Endothelial cell of umbilical vein (primary cell): ENCODE measurements at regions not wholly inside any gene's neighbourhood (a gene's known extent, or its start where the extent isn't known, plus 50 kb on each side); places are given as distances from the start of the nearest gene placed in this dataset.

ENCODE experiments used
- BruUV-seq: library from RNA; stranded (reverse); fragments of 400-500 nt; replicated peaks from 2 replicates; lab custom pipeline; 2021; lab: Mats Ljungman, UMichigan
- CTCF ChIA-PET: fragments of 300-600, 350-600 bp; sonication (Branson Sonifier 250); formaldehyde crosslinking; loops from one replicate; lab custom pipeline; 2021; ENCODE audit warnings: antibody characterized with exemption, inconsistent platforms; lab: Charles Lee
- POLR2A ChIA-PET: fragments of 300-600, 350-600 bp; sonication (Branson Sonifier 250); formaldehyde crosslinking; loops from one replicate; lab custom pipeline; 2021; ENCODE audit warnings: antibody characterized with exemption, inconsistent platforms; lab: Charles Lee
- DNase-seq: peaks from one replicate; pipeline ENCODE4 v3.0.0-alpha.2; 2011; ENCODE audit warnings: low read depth, low spot score
- FAIRE-seq: peaks from 2 replicates; lab custom pipeline; 2011; peaks lifted over from hg19 to GRCh38; lab: Jason Lieb, UNC
- H2AFZ ChIP-seq: 2 replicates; pipeline ENCODE4 v1.6.0; 2012; ENCODE audit warnings: low read depth, low read length, control low read depth, inconsistent platforms
- H3K27ac ChIP-seq: 2 replicates; pipeline ENCODE4 v1.5.1; 2011; ENCODE audit warnings: low read depth, mild to moderate bottlenecking, control low read depth, low read length, moderate library complexity; ENCODE audit not compliant: insufficient read depth
- H3K27me3 ChIP-seq, 2 experiments: 2 replicates each; pipeline versions ENCODE4 v1.6.0 to v1.6.1; 2011; ENCODE audit warnings: low read length in 2 of 2, mixed read lengths in 1 of 2; ENCODE audit not compliant: control insufficient read depth in 2 of 2, insufficient read depth in 2 of 2
- H3K36me3 ChIP-seq, 2 experiments: 2 replicates in 1 of 2; 3 replicates in 1 of 2; pipeline ENCODE4 v1.5.1; 2011; ENCODE audit warnings: low read length in 2 of 2, mild to moderate bottlenecking in 1 of 2, moderate library complexity in 1 of 2; ENCODE audit not compliant: control insufficient read depth in 2 of 2, insufficient read depth in 2 of 2; ENCODE audit errors: extremely low read depth in 1 of 2
- H3K4me1 ChIP-seq: 3 replicates; pipeline ENCODE4 v1.5.1; 2011; ENCODE audit warnings: mild to moderate bottlenecking, low read length; ENCODE audit not compliant: control insufficient read depth, insufficient read depth; ENCODE audit errors: extremely low read depth
- H3K4me2 ChIP-seq: 2 replicates; pipeline ENCODE4 v1.6.1; 2011; ENCODE audit warnings: low read length, control low read depth, mixed read lengths; ENCODE audit not compliant: insufficient read depth
- H3K4me3 ChIP-seq, 3 experiments: fragments of 200-600 bp in 1 of 3; sonication (generic), shearing (Covaris generic) in 1 of 3; replicated peaks in 1 of 3; 2 replicates each; pipeline ENCODE4 v1.5.1; 2011 to 2016; ENCODE audit warnings: control low read depth in 3 of 3, low read length in 3 of 3, mild to moderate bottlenecking in 2 of 3, inconsistent platforms in 1 of 3, low read depth in 1 of 3, moderate library complexity in 1 of 3; ENCODE audit not compliant: insufficient read depth in 1 of 3
- H3K79me2 ChIP-seq: 2 replicates; pipeline ENCODE4 v1.6.0; 2012; ENCODE audit warnings: low read length, inconsistent platforms; ENCODE audit not compliant: control insufficient read depth, insufficient read depth
- H3K9ac ChIP-seq: replicated peaks from 2 replicates; pipeline ENCODE3; 2011; ENCODE audit warnings: low read length, control low read depth; ENCODE audit not compliant: insufficient read depth; ENCODE audit errors: extremely low read depth
- H3K9me1 ChIP-seq: replicated peaks from 3 replicates; pipeline ENCODE4 v1.6.0; 2011; ENCODE audit warnings: mild to moderate bottlenecking, low read length; ENCODE audit not compliant: control insufficient read depth, insufficient read depth; ENCODE audit errors: extremely low read depth
- H3K9me3 ChIP-seq: replicated peaks from 2 replicates; pipeline ENCODE4 v1.5.1; 2012; ENCODE audit warnings: low read length, inconsistent platforms; ENCODE audit not compliant: control insufficient read depth, insufficient read depth
- H4K20me1 ChIP-seq: replicated peaks from 2 replicates; pipeline ENCODE3; 2011; ENCODE audit warnings: mild to moderate bottlenecking, low read length; ENCODE audit not compliant: control insufficient read depth, insufficient read depth; ENCODE audit errors: extremely low read depth
- EZH2 ChIP-seq: IDR thresholded peaks from 2 replicates; pipeline ENCODE4 v1.6.1; 2012; ENCODE audit warnings: borderline replicate concordance, low read depth, mild to moderate bottlenecking, moderate library complexity, low read length, inconsistent platforms; ENCODE audit not compliant: severe bottlenecking
- FOS ChIP-seq: IDR thresholded peaks from 2 replicates; pipeline ENCODE4 v1.6.1; 2011; ENCODE audit warnings: mild to moderate bottlenecking, low read length, moderate library complexity, borderline replicate concordance; ENCODE audit not compliant: insufficient read depth
- GATA2 ChIP-seq: IDR thresholded peaks from 2 replicates; pipeline ENCODE4 v1.7.0; 2011; ENCODE audit warnings: low read depth, mild to moderate bottlenecking, moderate library complexity, mixed read lengths, low read length; ENCODE audit not compliant: insufficient read length, insufficient read depth
- JUN ChIP-seq: IDR thresholded peaks from 2 replicates; pipeline ENCODE4 v1.6.1; 2011; ENCODE audit warnings: borderline replicate concordance, low read depth; ENCODE audit not compliant: insufficient read length, insufficient read depth
- MYC ChIP-seq: IDR thresholded peaks from one replicate; pipeline ENCODE4 v1.6.1; 2011; ENCODE audit warnings: mild to moderate bottlenecking, low read depth, low read length
- POLR2A ChIP-seq: IDR thresholded peaks from 2 replicates; pipeline ENCODE4 v1.6.1; 2012; ENCODE audit warnings: low read depth, mild to moderate bottlenecking, control low read depth, low read length
- POLR2AphosphoS5 ChIP-seq: IDR thresholded peaks from 2 replicates; pipeline ENCODE4 v1.6.1; 2012; ENCODE audit warnings: low read depth, mild to moderate bottlenecking, control low read depth, low read length, moderate library complexity; ENCODE audit not compliant: insufficient read depth
- dilution Hi-C: fragments of 300-500 bp; cut with MboI; formaldehyde crosslinking; loops from one replicate; pipeline ENCODE4 v1.15.0; 2019; ENCODE audit warnings: low sequenced_read_pairs; ENCODE audit not compliant: extremely low pct_ligation_motif_present
- intact Hi-C: fragments of 100-400 bp; cut with micrococcal nuclease; formaldehyde crosslinking; loops from one replicate; pipeline ENCODE4 v1.10.0; 2022
- TF ChIP-seq, protein P1 (sequence below): IDR thresholded peaks from 2 replicates; pipeline ENCODE4 v1.6.1; 2011; ENCODE audit not compliant: insufficient read depth, insufficient read length
- TF ChIP-seq, protein P2 (sequence below), 2 donors: IDR thresholded peaks; 1 replicate in 1 of 2; 2 replicates in 1 of 2; pipeline ENCODE4 v1.5.1; 2011; ENCODE audit warnings: low read length in 2 of 2, mild to moderate bottlenecking in 2 of 2, moderate library complexity in 2 of 2, control low read depth in 1 of 2, inconsistent platforms in 1 of 2, low read depth in 1 of 2; ENCODE audit not compliant: insufficient read depth in 1 of 2; ENCODE audit errors: extremely low read depth in 1 of 2

- ChIA-PET CTCF (no interaction called here), POLR2A (no interaction called here)
Measured at GRCh38 chr2:34372967-34373366, 773.9 kb upstream of the FAM98A start.

More at GRCh38 chr2:34372967-34373366, 773.9 kb upstream of the FAM98A start:
- TF ChIP-seq POLR2A (no peak), EZH2 (no peak), MYC (no peak), POLR2AphosphoS5 (no peak), JUN (no peak), FOS (no peak), GATA2 (no peak)
- TF ChIP-seq, protein P1, sequence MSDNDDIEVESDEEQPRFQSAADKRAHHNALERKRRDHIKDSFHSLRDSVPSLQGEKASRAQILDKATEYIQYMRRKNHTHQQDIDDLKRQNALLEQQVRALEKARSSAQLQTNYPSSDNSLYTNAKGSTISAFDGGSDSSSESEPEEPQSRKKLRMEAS, result no peak
- TF ChIP-seq, protein P2, sequence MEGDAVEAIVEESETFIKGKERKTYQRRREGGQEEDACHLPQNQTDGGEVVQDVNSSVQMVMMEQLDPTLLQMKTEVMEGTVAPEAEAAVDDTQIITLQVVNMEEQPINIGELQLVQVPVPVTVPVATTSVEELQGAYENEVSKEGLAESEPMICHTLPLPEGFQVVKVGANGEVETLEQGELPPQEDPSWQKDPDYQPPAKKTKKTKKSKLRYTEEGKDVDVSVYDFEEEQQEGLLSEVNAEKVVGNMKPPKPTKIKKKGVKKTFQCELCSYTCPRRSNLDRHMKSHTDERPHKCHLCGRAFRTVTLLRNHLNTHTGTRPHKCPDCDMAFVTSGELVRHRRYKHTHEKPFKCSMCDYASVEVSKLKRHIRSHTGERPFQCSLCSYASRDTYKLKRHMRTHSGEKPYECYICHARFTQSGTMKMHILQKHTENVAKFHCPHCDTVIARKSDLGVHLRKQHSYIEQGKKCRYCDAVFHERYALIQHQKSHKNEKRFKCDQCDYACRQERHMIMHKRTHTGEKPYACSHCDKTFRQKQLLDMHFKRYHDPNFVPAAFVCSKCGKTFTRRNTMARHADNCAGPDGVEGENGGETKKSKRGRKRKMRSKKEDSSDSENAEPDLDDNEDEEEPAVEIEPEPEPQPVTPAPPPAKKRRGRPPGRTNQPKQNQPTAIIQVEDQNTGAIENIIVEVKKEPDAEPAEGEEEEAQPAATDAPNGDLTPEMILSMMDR (IDR thresholded peaks at IDR 0.05; ENCODE audit: extremely low read depth in 1 of 2, insufficient read depth in 1 of 2, low read depth in 1 of 2, low read length in 2 of 2), result no peak
- H3K9me1 ChIP-seq, result no peaks in the 10 kb centered on the region
- no peaks in the 10 kb centered on the region for H3K79me2 ChIP-seq
- no TSS peak for BruUV-seq
- H3K27ac ChIP-seq, result no peak overlapping the region
- intact Hi-C loops (no loop called here), dilution Hi-C loops (no loop called here)
- H3K27me3 ChIP-seq, result no peaks in the 10 kb centered on the region
- no peak overlapping the region for H2AFZ ChIP-seq
- no peaks in the 10 kb centered on the region for H3K4me1 ChIP-seq
- no peak overlapping the region for H3K9ac ChIP-seq
- no peaks in the 10 kb centered on the region for H4K20me1 ChIP-seq
- no peak overlapping the region for H3K4me2 ChIP-seq
- no peak overlapping the region for H3K4me3 ChIP-seq
- DNase-seq (no peak), FAIRE-seq (no peak)
- no peaks in the 10 kb centered on the region for H3K9me3 ChIP-seq
- no peaks in the 10 kb centered on the region for H3K36me3 ChIP-seq
